Mononuclear cell (primary cell): ENCODE measurements at regions not wholly inside any gene's neighbourhood (a gene's known extent, or its start where the extent isn't known, plus 50 kb on each side); places are given as distances from the start of the nearest gene placed in this dataset.

Experiments used
- H3K27me3 ChIP-seq: 2 replicates; pipeline ENCODE4 v1.6.0; 2011; ENCODE audit warnings: low read length, control low read depth; ENCODE audit not compliant: insufficient read depth
- H3K4me1 ChIP-seq: 2 replicates; pipeline ENCODE4 v1.5.1; 2011; ENCODE audit warnings: mild to moderate bottlenecking, low read length, control low read depth; ENCODE audit not compliant: insufficient read depth
- H3K4me3 ChIP-seq: 2 replicates; pipeline ENCODE4 v1.5.1; 2011; ENCODE audit warnings: mild to moderate bottlenecking, low read length, moderate library complexity
- H3K9me3 ChIP-seq: 2 replicates; pipeline ENCODE4 v1.5.1; 2011; ENCODE audit warnings: low read depth, mild to moderate bottlenecking, control low read depth, low read length

- no peaks in the 10 kb centered on the region for H3K9me3 ChIP-seq
Measured at GRCh38 chr4:23269566-23269965, 576.8 kb downstream of the GBA3 start.

GRCh38 chr4:23268072-23268771 lies 575.5 kb downstream of the GBA3 start:
- Histone ChIP-seq H3K4me3 (no peak overlapping the region), H3K4me1 (no peaks in the 10 kb centered on the region), H3K9me3 (no peaks in the 10 kb centered on the region), H3K27me3 (no peaks in the 10 kb centered on the region)

More at GRCh38 chr4:23269566-23269965, 576.8 kb downstream of the GBA3 start:
- Histone ChIP-seq H3K4me3 (no peak overlapping the region), H3K27me3 (no peaks in the 10 kb centered on the region), H3K4me1 (no peaks in the 10 kb centered on the region)

- Histone ChIP-seq H3K27me3 (no peaks in the 10 kb centered on the region), H3K4me3 (no peak overlapping the region), H3K4me1 (no peaks in the 10 kb centered on the region), H3K9me3 (no peaks in the 10 kb centered on the region)
Measured at GRCh38 chr4:23266401-23266800, 573.7 kb downstream of the GBA3 start.

GRCh38 chr4:23260511-23260910 lies 567.8 kb downstream of the GBA3 start:
- Histone ChIP-seq H3K4me1 (no peaks in the 10 kb centered on the region), H3K27me3 (no peaks in the 10 kb centered on the region)

GRCh38 chr4:23245203-23245832 lies 552.6 kb downstream of the GBA3 start:
- no peak overlapping the region for H3K4me3 ChIP-seq
- H3K27me3 ChIP-seq = no peaks in the 10 kb centered on the region
- no peaks in the 10 kb centered on the region for H3K4me1 ChIP-seq
- no peaks in the 10 kb centered on the region for H3K9me3 ChIP-seq

More at GRCh38 chr4:23260511-23260910, 567.8 kb downstream of the GBA3 start:
- H3K9me3 ChIP-seq = no peaks in the 10 kb centered on the region
- no peak overlapping the region for H3K4me3 ChIP-seq

GRCh38 chr4:23242962-23243361 lies 550.2 kb downstream of the GBA3 start:
- Histone ChIP-seq H3K4me1 (no peaks in the 10 kb centered on the region), H3K27me3 (no peaks in the 10 kb centered on the region), H3K9me3 (no peaks in the 10 kb centered on the region), H3K4me3 (no peak overlapping the region)

- Histone ChIP-seq H3K27me3 (no peaks in the 10 kb centered on the region), H3K9me3 (no peaks in the 10 kb centered on the region), H3K4me3 (no peak overlapping the region), H3K4me1 (no peaks in the 10 kb centered on the region)
Measured at GRCh38 chr4:23241408-23241807, 548.7 kb downstream of the GBA3 start.

GRCh38 chr4:23238848-23239247 lies 546.1 kb downstream of the GBA3 start:
- no peaks in the 10 kb centered on the region for H3K9me3 ChIP-seq
- no peaks in the 10 kb centered on the region for H3K27me3 ChIP-seq
- no peak overlapping the region for H3K4me3 ChIP-seq
- H3K4me1 ChIP-seq = no peaks in the 10 kb centered on the region

GRCh38 chr4:23237771-23238170 lies 545.0 kb downstream of the GBA3 start:
- H3K4me3 ChIP-seq = no peak overlapping the region
- no peaks in the 10 kb centered on the region for H3K27me3 ChIP-seq
- H3K9me3 ChIP-seq = no peaks in the 10 kb centered on the region
- H3K4me1 ChIP-seq = no peaks in the 10 kb centered on the region

GRCh38 chr4:23235628-23236390 lies 543.1 kb downstream of the GBA3 start:
- no peak overlapping the region for H3K4me3 ChIP-seq
- H3K4me1 ChIP-seq = no peaks in the 10 kb centered on the region
- H3K9me3 ChIP-seq = no peaks in the 10 kb centered on the region
- H3K27me3 ChIP-seq = no peaks in the 10 kb centered on the region

- no peaks in the 10 kb centered on the region for H3K27me3 ChIP-seq
- no peak overlapping the region for H3K4me3 ChIP-seq
- H3K4me1 ChIP-seq = no peaks in the 10 kb centered on the region
- H3K9me3 ChIP-seq = no peaks in the 10 kb centered on the region
Measured at GRCh38 chr4:23234716-23235115, 542.0 kb downstream of the GBA3 start.

GRCh38 chr4:23234018-23234417 lies 541.3 kb downstream of the GBA3 start:
- H3K9me3 ChIP-seq = no peaks in the 10 kb centered on the region
- no peaks in the 10 kb centered on the region for H3K4me1 ChIP-seq
- no peak overlapping the region for H3K4me3 ChIP-seq
- H3K27me3 ChIP-seq = no peaks in the 10 kb centered on the region

- Histone ChIP-seq H3K9me3 (no peaks in the 10 kb centered on the region), H3K4me3 (no peak overlapping the region), H3K4me1 (no peaks in the 10 kb centered on the region), H3K27me3 (no peaks in the 10 kb centered on the region)
Measured at GRCh38 chr4:23233596-23233995, 540.9 kb downstream of the GBA3 start.

- Histone ChIP-seq H3K27me3 (no peaks in the 10 kb centered on the region), H3K4me1 (no peaks in the 10 kb centered on the region), H3K4me3 (no peak overlapping the region), H3K9me3 (no peaks in the 10 kb centered on the region)
Measured at GRCh38 chr4:23232987-23233386, 540.2 kb downstream of the GBA3 start.

GRCh38 chr4:23225564-23225963 lies 532.8 kb downstream of the GBA3 start:
- no peak overlapping the region for H3K4me3 ChIP-seq
- H3K27me3 ChIP-seq = no peaks in the 10 kb centered on the region
- H3K4me1 ChIP-seq = no peaks in the 10 kb centered on the region
- H3K9me3 ChIP-seq = no peaks in the 10 kb centered on the region
